H9 (cell line): ENCODE measurements at regions not wholly inside any gene's neighbourhood (a gene's known extent, or its start where the extent isn't known, plus 50 kb on each side); places are given as distances from the start of the nearest gene placed in this dataset.

Experiments
- DNase-seq: peaks from one replicate; pipeline ENCODE4 v3.0.0-alpha.2; 2017
- H2AFZ ChIP-seq: one replicate; pipeline ENCODE4 v1.6.1; 2013; ENCODE audit warnings: mild to moderate bottlenecking, low read length, control low read depth, moderate library complexity
- H2AK5ac ChIP-seq: 2 replicates; pipeline ENCODE4 v1.6.1; 2013; ENCODE audit warnings: low read length, control low read depth, mixed read lengths; ENCODE audit not compliant: insufficient read length
- H2BK120ac ChIP-seq: one replicate; pipeline ENCODE4 v1.6.1; 2013; ENCODE audit warnings: low read depth, mild to moderate bottlenecking, low read length, control low read depth, inconsistent platforms; ENCODE audit not compliant: poor library complexity, severe bottlenecking
- H2BK12ac ChIP-seq: 2 replicates; pipeline ENCODE4 v1.6.1; 2013; ENCODE audit warnings: low read length, control low read depth, mixed read lengths, low read depth; ENCODE audit not compliant: insufficient read length
- H2BK15ac ChIP-seq: 2 replicates; pipeline ENCODE4 v1.6.1; 2013; ENCODE audit warnings: low read depth, low read length, control low read depth
- H2BK20ac ChIP-seq: one replicate; pipeline ENCODE4 v1.6.1; 2013; ENCODE audit warnings: low read depth, mild to moderate bottlenecking, low read length, control low read depth, inconsistent platforms; ENCODE audit not compliant: poor library complexity, severe bottlenecking
- H2BK5ac ChIP-seq: 2 replicates; pipeline ENCODE4 v1.6.1; 2013; ENCODE audit warnings: low read length, control low read depth, mixed read lengths; ENCODE audit not compliant: insufficient read length
- H3K14ac ChIP-seq: 2 replicates; pipeline ENCODE4 v1.6.1; 2013; ENCODE audit warnings: low read length, control low read depth; ENCODE audit not compliant: insufficient read depth
- H3K18ac ChIP-seq: 2 replicates; pipeline ENCODE4 v1.6.1; 2013; ENCODE audit warnings: low read depth, mild to moderate bottlenecking, mixed read lengths, low read length, control low read depth; ENCODE audit not compliant: insufficient read length
- H3K23ac ChIP-seq: 2 replicates; pipeline ENCODE4 v1.6.1; 2013; ENCODE audit warnings: low read length, control low read depth, mixed read lengths, low read depth; ENCODE audit not compliant: insufficient read length
- H3K23me2 ChIP-seq: 2 replicates; pipeline ENCODE4 v1.6.1; 2013; ENCODE audit warnings: low read depth, mild to moderate bottlenecking, mixed read lengths, low read length, control low read depth; ENCODE audit not compliant: insufficient read length, poor library complexity, severe bottlenecking
- H3K27ac ChIP-seq: 2 replicates; pipeline ENCODE4 v1.5.1; 2013; ENCODE audit warnings: low read length, control low read depth, mixed read lengths, low read depth; ENCODE audit not compliant: insufficient read length
- H3K27me3 ChIP-seq: 2 replicates; pipeline ENCODE4 v1.6.1; 2013; ENCODE audit warnings: low read length, control low read depth, inconsistent platforms; ENCODE audit not compliant: insufficient read depth
- H3K4ac ChIP-seq: 2 replicates; pipeline ENCODE4 v1.6.1; 2013; ENCODE audit warnings: low read depth, mild to moderate bottlenecking, control low read depth, inconsistent platforms, low read length, moderate library complexity
- H3K4me1 ChIP-seq: 2 replicates; pipeline ENCODE4 v1.6.1; 2013; ENCODE audit warnings: low read length, control low read depth, inconsistent platforms; ENCODE audit not compliant: insufficient read depth
- H3K4me2 ChIP-seq: 2 replicates; pipeline ENCODE4 v1.6.1; 2013; ENCODE audit warnings: low read length, control low read depth, mixed read lengths; ENCODE audit not compliant: insufficient read length, insufficient read depth
- H3K56ac ChIP-seq: 2 replicates; pipeline ENCODE4 v1.6.1; 2013; ENCODE audit warnings: low read depth, mild to moderate bottlenecking, mixed read lengths, low read length, control low read depth; ENCODE audit not compliant: insufficient read length
- H3K79me1 ChIP-seq: 2 replicates; pipeline ENCODE4 v1.6.1; 2013; ENCODE audit warnings: low read depth, mild to moderate bottlenecking, moderate library complexity, low read length, control low read depth, inconsistent platforms; ENCODE audit not compliant: insufficient read depth, poor library complexity, severe bottlenecking
- H3K79me2 ChIP-seq: 2 replicates; pipeline ENCODE4 v1.6.1; 2013; ENCODE audit warnings: low read length, control low read depth, inconsistent platforms; ENCODE audit not compliant: insufficient read depth
- H3K9ac ChIP-seq: 2 replicates; pipeline ENCODE4 v1.6.1; 2013; ENCODE audit warnings: low read length, control low read depth, mixed read lengths; ENCODE audit not compliant: insufficient read length; ENCODE audit errors: extremely low read depth
- H3K9me3 ChIP-seq: one replicate; pipeline ENCODE4 v1.6.1; 2013; ENCODE audit warnings: low read depth, low read length, inconsistent platforms; ENCODE audit not compliant: control insufficient read depth
- H3T11ph ChIP-seq: one replicate; pipeline ENCODE4 v1.6.1; 2013; ENCODE audit warnings: mild to moderate bottlenecking, low read length, control low read depth, inconsistent platforms
- H4K20me1 ChIP-seq: one replicate; pipeline ENCODE4 v1.6.1; 2013; ENCODE audit not compliant: control insufficient read depth, insufficient read length, insufficient read depth
- H4K5ac ChIP-seq: 2 replicates; pipeline ENCODE4 v1.6.1; 2013; ENCODE audit warnings: low read depth, mild to moderate bottlenecking, mixed read lengths, low read length, control low read depth; ENCODE audit not compliant: insufficient read length
- H4K8ac ChIP-seq: replicated peaks from 2 replicates; pipeline ENCODE4 v1.6.1; 2013; ENCODE audit warnings: low read length, control low read depth, mixed read lengths, low read depth; ENCODE audit not compliant: insufficient read length
- H4K91ac ChIP-seq: 2 replicates; pipeline ENCODE4 v1.6.1; 2013; ENCODE audit warnings: low read depth, mild to moderate bottlenecking, moderate library complexity, mixed read lengths, low read length, control low read depth; ENCODE audit not compliant: insufficient read length
- H3K27ac Mint-ChIP-seq, 3 experiments: 2 replicates in 2 of 3; 3 replicates in 1 of 3; pipeline ENCODE4 v1.8.0; 2020 to 2021; ENCODE audit warnings: mixed read lengths in 3 of 3, mild to moderate bottlenecking in 1 of 3, moderate library complexity in 1 of 3
- H3K27me3 Mint-ChIP-seq: 2 replicates; pipeline ENCODE4 v1.8.0; 2021; ENCODE audit warnings: low read depth, mild to moderate bottlenecking, moderate library complexity, mixed read lengths
- H3K36me3 Mint-ChIP-seq, 3 experiments: 2 replicates in 2 of 3; 3 replicates in 1 of 3; pipeline ENCODE4 v1.8.0; 2020 to 2021; ENCODE audit warnings: low read depth in 3 of 3, mixed read lengths in 3 of 3; ENCODE audit not compliant: insufficient read depth in 1 of 3
- H3K4me1 Mint-ChIP-seq, 2 experiments: 2 replicates each; pipeline ENCODE4 v1.8.0; 2020; ENCODE audit warnings: mixed read lengths in 2 of 2
- H3K4me3 Mint-ChIP-seq, 2 experiments: 2 replicates in 1 of 2; 3 replicates in 1 of 2; pipeline ENCODE4 v1.8.0; 2020 to 2021; ENCODE audit warnings: mild to moderate bottlenecking in 2 of 2, mixed read lengths in 2 of 2, moderate library complexity in 1 of 2
- H3K9me3 Mint-ChIP-seq, 2 experiments: 2 replicates in 1 of 2; 3 replicates in 1 of 2; pipeline ENCODE4 v1.8.0; 2020; ENCODE audit warnings: mild to moderate bottlenecking in 2 of 2, mixed read lengths in 2 of 2, moderate library complexity in 1 of 2
- WGBS: extraction: QIAGEN DNeasy Blood & Tissue Kit; methylation state at CpG from one replicate; pipeline ENCODE4 v1.1.7; 2013; ENCODE audit warnings: missing lambda C conversion rate, low lambda C conversion rate, mixed read lengths; ENCODE audit not compliant: insufficient read length; ENCODE audit errors: extremely low coverage; 5-methylcytosine and 5-hydroxymethylcytosine counted together
- TF ChIP-seq, protein P1 (sequence below): fragments of 200-600 bp; sonication (generic); conservative IDR thresholded peaks from 3 replicates; pipeline ENCODE4 v1.8.0; 2021; ENCODE audit warnings: antibody characterized with exemption, mild to moderate bottlenecking

DNA sequence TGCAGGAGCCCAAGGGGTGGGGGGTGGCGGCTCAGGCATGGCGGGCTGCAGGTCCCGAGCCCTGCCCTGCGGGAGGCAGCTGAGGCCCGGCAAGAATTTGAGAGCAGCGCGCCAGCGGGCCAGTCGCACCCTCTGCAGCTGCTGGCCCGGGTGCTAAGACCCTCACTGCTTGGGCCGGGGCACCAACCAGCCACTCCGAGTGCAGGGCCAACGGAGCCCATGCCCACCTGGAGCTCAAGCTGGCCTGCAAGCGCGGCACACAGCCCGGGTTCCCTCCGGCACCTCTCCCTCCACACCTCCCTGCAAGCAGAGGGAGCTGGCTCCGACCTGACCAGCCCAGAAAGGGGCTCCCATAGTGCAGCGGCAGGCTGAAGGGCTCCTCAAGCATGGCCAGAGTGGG is 758.2 kb upstream of the INTU start:
- no peak overlapping the region for H2AK5ac ChIP-seq
- no peaks in the 10 kb centered on the region for H3K27me3 ChIP-seq
- H3K4me1 Mint-ChIP-seq, result peaks cover 3% of the 10 kb centered on the region in 2 experiments; a peak in 2 of 4 replicates
- H2BK15ac ChIP-seq, result no peak overlapping the region
- no peak overlapping the region for H3K56ac ChIP-seq
- H3K9me3 ChIP-seq, result no peaks in the 10 kb centered on the region
- peaks cover 0 to 14% (median 3%) of the 10 kb centered on the region in 3 experiments; a peak in 4 of 7 replicates for H3K36me3 Mint-ChIP-seq
- H2BK20ac ChIP-seq, result no peak overlapping the region
- no peak overlapping the region for H4K91ac ChIP-seq
- H3K27ac Mint-ChIP-seq, result no peak overlapping the region
- H3K9ac ChIP-seq, result no peak overlapping the region
- H2AFZ ChIP-seq, result no peak overlapping the region
- H2BK120ac ChIP-seq, result no peak overlapping the region
- no peaks in the 10 kb centered on the region for H4K20me1 ChIP-seq
- no peak overlapping the region for H3K18ac ChIP-seq
- no peak overlapping the region for H3K14ac ChIP-seq
- no peak overlapping the region for H3K4me3 Mint-ChIP-seq
- WGBS, result no CpG with 5 or more reads among the region's 19 CpGs
- no peaks in the 10 kb centered on the region for H3K4me1 ChIP-seq
- no peak overlapping the region for H3T11ph ChIP-seq
- no peak overlapping the region for H2BK12ac ChIP-seq
- no peak overlapping the region for H2BK5ac ChIP-seq
- no peak overlapping the region for H4K5ac ChIP-seq
- TF ChIP-seq, protein P1, sequence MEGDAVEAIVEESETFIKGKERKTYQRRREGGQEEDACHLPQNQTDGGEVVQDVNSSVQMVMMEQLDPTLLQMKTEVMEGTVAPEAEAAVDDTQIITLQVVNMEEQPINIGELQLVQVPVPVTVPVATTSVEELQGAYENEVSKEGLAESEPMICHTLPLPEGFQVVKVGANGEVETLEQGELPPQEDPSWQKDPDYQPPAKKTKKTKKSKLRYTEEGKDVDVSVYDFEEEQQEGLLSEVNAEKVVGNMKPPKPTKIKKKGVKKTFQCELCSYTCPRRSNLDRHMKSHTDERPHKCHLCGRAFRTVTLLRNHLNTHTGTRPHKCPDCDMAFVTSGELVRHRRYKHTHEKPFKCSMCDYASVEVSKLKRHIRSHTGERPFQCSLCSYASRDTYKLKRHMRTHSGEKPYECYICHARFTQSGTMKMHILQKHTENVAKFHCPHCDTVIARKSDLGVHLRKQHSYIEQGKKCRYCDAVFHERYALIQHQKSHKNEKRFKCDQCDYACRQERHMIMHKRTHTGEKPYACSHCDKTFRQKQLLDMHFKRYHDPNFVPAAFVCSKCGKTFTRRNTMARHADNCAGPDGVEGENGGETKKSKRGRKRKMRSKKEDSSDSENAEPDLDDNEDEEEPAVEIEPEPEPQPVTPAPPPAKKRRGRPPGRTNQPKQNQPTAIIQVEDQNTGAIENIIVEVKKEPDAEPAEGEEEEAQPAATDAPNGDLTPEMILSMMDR, result no peak
- no peak overlapping the region for H3K4ac ChIP-seq
- H3K27ac ChIP-seq, result no peak overlapping the region
- no peak for DNase-seq
- no peaks in the 10 kb centered on the region for H3K79me2 ChIP-seq
- no peak overlapping the region for H3K23ac ChIP-seq
- peaks cover 8 to 17% of the 10 kb centered on the region in 2 experiments; a peak in 4 of 5 replicates for H3K9me3 Mint-ChIP-seq
- no peak overlapping the region for H4K8ac ChIP-seq
- H3K27me3 Mint-ChIP-seq, result no peaks in the 10 kb centered on the region
- H3K4me2 ChIP-seq, result no peak overlapping the region
- no peaks in the 10 kb centered on the region for H3K23me2 ChIP-seq
- H3K79me1 ChIP-seq, result no peaks in the 10 kb centered on the region
